H1 (cell line): ENCODE measurements at regions not wholly inside any gene's neighbourhood (a gene's known extent, or its start where the extent isn't known, plus 50 kb on each side); places are given as distances from the start of the nearest gene placed in this dataset.

Source experiments
- EZH2 ChIP-seq: fragments of 200-600 bp; sonication (generic); IDR thresholded peaks from 2 replicates; pipeline ENCODE4 v1.7.1; 2012; ENCODE audit warnings: low read depth, mild to moderate bottlenecking, moderate library complexity, low read length, inconsistent platforms; ENCODE audit not compliant: severe bottlenecking
- YY1 ChIP-seq: IDR thresholded peaks from 2 replicates; pipeline ENCODE4 v1.6.1; 2011; ENCODE audit warnings: low read depth, mild to moderate bottlenecking, low read length
- TF ChIP-seq, protein P1 (sequence below): IDR thresholded peaks from 2 replicates; pipeline ENCODE4 v1.6.1; 2012; ENCODE audit warnings: low read length, inconsistent platforms
- TF ChIP-seq, protein P2 (sequence below): fragments of 300-600 bp; sonication (generic); IDR thresholded peaks from 2 replicates; pipeline ENCODE4 v1.7.1; 2012; ENCODE audit warnings: low read length, moderate library complexity, mild to moderate bottlenecking, inconsistent platforms; ENCODE audit not compliant: insufficient replicate concordance

DNA sequence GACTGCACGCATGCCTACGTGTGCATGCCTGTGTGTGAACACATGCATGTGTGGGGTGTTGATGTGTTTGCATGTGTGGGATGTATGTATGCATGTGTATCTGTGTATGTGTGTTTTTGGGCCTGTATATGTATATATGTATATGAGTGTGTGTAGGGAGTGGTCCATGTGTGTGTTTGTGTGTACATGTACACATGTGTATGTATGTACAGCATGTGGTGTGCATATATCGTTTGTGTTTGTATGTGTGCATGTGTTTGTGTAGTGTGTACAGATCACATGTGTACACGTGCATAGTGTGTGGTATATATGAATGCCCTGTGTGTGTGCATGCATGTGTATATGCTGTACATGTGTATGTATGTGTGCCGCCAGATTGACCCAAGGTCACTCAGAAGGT is 54.2 kb upstream of the ASB18 start (continued):
- TF ChIP-seq, protein P1, sequence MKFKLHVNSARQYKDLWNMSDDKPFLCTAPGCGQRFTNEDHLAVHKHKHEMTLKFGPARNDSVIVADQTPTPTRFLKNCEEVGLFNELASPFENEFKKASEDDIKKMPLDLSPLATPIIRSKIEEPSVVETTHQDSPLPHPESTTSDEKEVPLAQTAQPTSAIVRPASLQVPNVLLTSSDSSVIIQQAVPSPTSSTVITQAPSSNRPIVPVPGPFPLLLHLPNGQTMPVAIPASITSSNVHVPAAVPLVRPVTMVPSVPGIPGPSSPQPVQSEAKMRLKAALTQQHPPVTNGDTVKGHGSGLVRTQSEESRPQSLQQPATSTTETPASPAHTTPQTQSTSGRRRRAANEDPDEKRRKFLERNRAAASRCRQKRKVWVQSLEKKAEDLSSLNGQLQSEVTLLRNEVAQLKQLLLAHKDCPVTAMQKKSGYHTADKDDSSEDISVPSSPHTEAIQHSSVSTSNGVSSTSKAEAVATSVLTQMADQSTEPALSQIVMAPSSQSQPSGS, result no peak
- TF ChIP-seq, protein P2, sequence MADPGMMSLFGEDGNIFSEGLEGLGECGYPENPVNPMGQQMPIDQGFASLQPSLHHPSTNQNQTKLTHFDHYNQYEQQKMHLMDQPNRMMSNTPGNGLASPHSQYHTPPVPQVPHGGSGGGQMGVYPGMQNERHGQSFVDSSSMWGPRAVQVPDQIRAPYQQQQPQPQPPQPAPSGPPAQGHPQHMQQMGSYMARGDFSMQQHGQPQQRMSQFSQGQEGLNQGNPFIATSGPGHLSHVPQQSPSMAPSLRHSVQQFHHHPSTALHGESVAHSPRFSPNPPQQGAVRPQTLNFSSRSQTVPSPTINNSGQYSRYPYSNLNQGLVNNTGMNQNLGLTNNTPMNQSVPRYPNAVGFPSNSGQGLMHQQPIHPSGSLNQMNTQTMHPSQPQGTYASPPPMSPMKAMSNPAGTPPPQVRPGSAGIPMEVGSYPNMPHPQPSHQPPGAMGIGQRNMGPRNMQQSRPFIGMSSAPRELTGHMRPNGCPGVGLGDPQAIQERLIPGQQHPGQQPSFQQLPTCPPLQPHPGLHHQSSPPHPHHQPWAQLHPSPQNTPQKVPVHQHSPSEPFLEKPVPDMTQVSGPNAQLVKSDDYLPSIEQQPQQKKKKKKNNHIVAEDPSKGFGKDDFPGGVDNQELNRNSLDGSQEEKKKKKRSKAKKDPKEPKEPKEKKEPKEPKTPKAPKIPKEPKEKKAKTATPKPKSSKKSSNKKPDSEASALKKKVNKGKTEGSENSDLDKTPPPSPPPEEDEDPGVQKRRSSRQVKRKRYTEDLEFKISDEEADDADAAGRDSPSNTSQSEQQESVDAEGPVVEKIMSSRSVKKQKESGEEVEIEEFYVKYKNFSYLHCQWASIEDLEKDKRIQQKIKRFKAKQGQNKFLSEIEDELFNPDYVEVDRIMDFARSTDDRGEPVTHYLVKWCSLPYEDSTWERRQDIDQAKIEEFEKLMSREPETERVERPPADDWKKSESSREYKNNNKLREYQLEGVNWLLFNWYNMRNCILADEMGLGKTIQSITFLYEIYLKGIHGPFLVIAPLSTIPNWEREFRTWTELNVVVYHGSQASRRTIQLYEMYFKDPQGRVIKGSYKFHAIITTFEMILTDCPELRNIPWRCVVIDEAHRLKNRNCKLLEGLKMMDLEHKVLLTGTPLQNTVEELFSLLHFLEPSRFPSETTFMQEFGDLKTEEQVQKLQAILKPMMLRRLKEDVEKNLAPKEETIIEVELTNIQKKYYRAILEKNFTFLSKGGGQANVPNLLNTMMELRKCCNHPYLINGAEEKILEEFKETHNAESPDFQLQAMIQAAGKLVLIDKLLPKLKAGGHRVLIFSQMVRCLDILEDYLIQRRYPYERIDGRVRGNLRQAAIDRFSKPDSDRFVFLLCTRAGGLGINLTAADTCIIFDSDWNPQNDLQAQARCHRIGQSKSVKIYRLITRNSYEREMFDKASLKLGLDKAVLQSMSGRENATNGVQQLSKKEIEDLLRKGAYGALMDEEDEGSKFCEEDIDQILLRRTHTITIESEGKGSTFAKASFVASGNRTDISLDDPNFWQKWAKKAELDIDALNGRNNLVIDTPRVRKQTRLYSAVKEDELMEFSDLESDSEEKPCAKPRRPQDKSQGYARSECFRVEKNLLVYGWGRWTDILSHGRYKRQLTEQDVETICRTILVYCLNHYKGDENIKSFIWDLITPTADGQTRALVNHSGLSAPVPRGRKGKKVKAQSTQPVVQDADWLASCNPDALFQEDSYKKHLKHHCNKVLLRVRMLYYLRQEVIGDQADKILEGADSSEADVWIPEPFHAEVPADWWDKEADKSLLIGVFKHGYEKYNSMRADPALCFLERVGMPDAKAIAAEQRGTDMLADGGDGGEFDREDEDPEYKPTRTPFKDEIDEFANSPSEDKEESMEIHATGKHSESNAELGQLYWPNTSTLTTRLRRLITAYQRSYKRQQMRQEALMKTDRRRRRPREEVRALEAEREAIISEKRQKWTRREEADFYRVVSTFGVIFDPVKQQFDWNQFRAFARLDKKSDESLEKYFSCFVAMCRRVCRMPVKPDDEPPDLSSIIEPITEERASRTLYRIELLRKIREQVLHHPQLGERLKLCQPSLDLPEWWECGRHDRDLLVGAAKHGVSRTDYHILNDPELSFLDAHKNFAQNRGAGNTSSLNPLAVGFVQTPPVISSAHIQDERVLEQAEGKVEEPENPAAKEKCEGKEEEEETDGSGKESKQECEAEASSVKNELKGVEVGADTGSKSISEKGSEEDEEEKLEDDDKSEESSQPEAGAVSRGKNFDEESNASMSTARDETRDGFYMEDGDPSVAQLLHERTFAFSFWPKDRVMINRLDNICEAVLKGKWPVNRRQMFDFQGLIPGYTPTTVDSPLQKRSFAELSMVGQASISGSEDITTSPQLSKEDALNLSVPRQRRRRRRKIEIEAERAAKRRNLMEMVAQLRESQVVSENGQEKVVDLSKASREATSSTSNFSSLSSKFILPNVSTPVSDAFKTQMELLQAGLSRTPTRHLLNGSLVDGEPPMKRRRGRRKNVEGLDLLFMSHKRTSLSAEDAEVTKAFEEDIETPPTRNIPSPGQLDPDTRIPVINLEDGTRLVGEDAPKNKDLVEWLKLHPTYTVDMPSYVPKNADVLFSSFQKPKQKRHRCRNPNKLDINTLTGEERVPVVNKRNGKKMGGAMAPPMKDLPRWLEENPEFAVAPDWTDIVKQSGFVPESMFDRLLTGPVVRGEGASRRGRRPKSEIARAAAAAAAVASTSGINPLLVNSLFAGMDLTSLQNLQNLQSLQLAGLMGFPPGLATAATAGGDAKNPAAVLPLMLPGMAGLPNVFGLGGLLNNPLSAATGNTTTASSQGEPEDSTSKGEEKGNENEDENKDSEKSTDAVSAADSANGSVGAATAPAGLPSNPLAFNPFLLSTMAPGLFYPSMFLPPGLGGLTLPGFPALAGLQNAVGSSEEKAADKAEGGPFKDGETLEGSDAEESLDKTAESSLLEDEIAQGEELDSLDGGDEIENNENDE, result no peak
- TF ChIP-seq EZH2 (no peak), YY1 (no peak)
